ENCODE measurements at regions not wholly inside any gene's neighbourhood (a gene's known extent, or its start where the extent isn't known, plus 50 kb on each side); places are given as distances from the start of the nearest gene placed in this dataset.

GRCh38 chr5:3258050-3258449 lies 337.6 kb upstream of the IRX1 start:
- Histone ChIP-seq H3K36me3 (no peaks in the 10 kb centered on the region), H3K4me1 (no peaks in the 10 kb centered on the region), H3K27ac (no peak overlapping the region), H3K27me3 (no peaks in the 10 kb centered on the region), H3K9me3 (no peaks in the 10 kb centered on the region), H3K4me3 (no peak overlapping the region)
- DNase-seq, result no peak
- TF ChIP-seq POLR2A (IDR thresholded peaks at IDR 0.05) (no peak), CTCF (IDR thresholded peaks at IDR 0.05) (no peak), POLR2AphosphoS5 (IDR thresholded peaks at IDR 0.05) (no peak), EP300 (IDR thresholded peaks at IDR 0.05) (no peak)
- intact Hi-C loops (cut with DNase I), result no loop called here
- 84 to 85% methylated on average over 9 of the region's 9 CpGs for WGBS, 2 donors

- H3K27ac ChIP-seq, result no peak overlapping the region
- no peak for DNase-seq
- WGBS, 2 donors, result 64 to 77% methylated on average over 1 of the region's 1 CpG
- no peaks in the 10 kb centered on the region for H3K4me1 ChIP-seq
- TF ChIP-seq CTCF (IDR thresholded peaks at IDR 0.05) (no peak), POLR2AphosphoS5 (IDR thresholded peaks at IDR 0.05) (no peak), POLR2A (IDR thresholded peaks at IDR 0.05) (no peak), EP300 (IDR thresholded peaks at IDR 0.05) (no peak)
- no peaks in the 10 kb centered on the region for H3K36me3 ChIP-seq
- intact Hi-C loops (cut with DNase I), result no loop called here
- H3K9me3 ChIP-seq, result no peaks in the 10 kb centered on the region
- peaks cover 0 to 3% (median 0%) of the 10 kb centered on the region in 3 donors for H3K27me3 ChIP-seq
- no peak overlapping the region for H3K4me3 ChIP-seq
Observed at GRCh38 chr5:3252235-3252634, 343.4 kb upstream of the IRX1 start.

GRCh38 chr5:3251784-3252183 lies 343.8 kb upstream of the IRX1 start:
- no peak overlapping the region for H3K27ac ChIP-seq
- no peaks in the 10 kb centered on the region for H3K4me1 ChIP-seq
- no peak for DNase-seq
- no peaks in the 10 kb centered on the region for H3K36me3 ChIP-seq
- peaks cover 0 to 3% (median 0%) of the 10 kb centered on the region in 3 donors for H3K27me3 ChIP-seq
- TF ChIP-seq EP300 (IDR thresholded peaks at IDR 0.05) (no peak), POLR2AphosphoS5 (IDR thresholded peaks at IDR 0.05) (no peak), POLR2A (IDR thresholded peaks at IDR 0.05) (no peak), CTCF (IDR thresholded peaks at IDR 0.05) (no peak)
- intact Hi-C loops (cut with DNase I), result no loop called here
- no peak overlapping the region for H3K4me3 ChIP-seq
- WGBS, 2 donors, result 36 to 43% methylated on average over 5 of the region's 5 CpGs
- H3K9me3 ChIP-seq, result no peaks in the 10 kb centered on the region

- no peak for DNase-seq
- intact Hi-C loops (cut with DNase I), result no loop called here
- Histone ChIP-seq H3K4me1 (no peaks in the 10 kb centered on the region), H3K4me3 (no peak overlapping the region), H3K9me3 (no peaks in the 10 kb centered on the region), H3K27ac (no peak overlapping the region), H3K27me3 (peaks cover 0 to 3% (median 0%) of the 10 kb centered on the region in 3 donors), H3K36me3 (no peaks in the 10 kb centered on the region)
- no peak for TF ChIP-seq CTCF (IDR thresholded peaks at IDR 0.05)
- TF ChIP-seq POLR2A (IDR thresholded peaks at IDR 0.05), result no peak
- no peak for TF ChIP-seq EP300 (IDR thresholded peaks at IDR 0.05)
- no peak for TF ChIP-seq POLR2AphosphoS5 (IDR thresholded peaks at IDR 0.05)
- 65 to 85% methylated on average over 2 of the region's 2 CpGs for WGBS, 2 donors
Observed at GRCh38 chr5:3249401-3249800, 346.2 kb upstream of the IRX1 start.

- intact Hi-C loops (cut with DNase I), result no loop called here
- no peak overlapping the region for H3K4me3 ChIP-seq
- 91 to 92% methylated on average over 11 of the region's 11 CpGs for WGBS, 2 donors
- H3K9me3 ChIP-seq, result no peaks in the 10 kb centered on the region
- no peaks in the 10 kb centered on the region for H3K36me3 ChIP-seq
- no peaks in the 10 kb centered on the region for H3K4me1 ChIP-seq
- H3K27me3 ChIP-seq, result no peaks in the 10 kb centered on the region
- no peak overlapping the region for H3K27ac ChIP-seq
- TF ChIP-seq EP300 (IDR thresholded peaks at IDR 0.05) (no peak), POLR2A (IDR thresholded peaks at IDR 0.05) (no peak), POLR2AphosphoS5 (IDR thresholded peaks at IDR 0.05) (no peak), CTCF (IDR thresholded peaks at IDR 0.05) (no peak)
- no peak for DNase-seq
Observed at GRCh38 chr5:3237276-3237868, 358.3 kb upstream of the IRX1 start.

Data from sigmoid colon (tissue), 6 donors.